Right renal cortex interstitium (tissue), 3 donors: ENCODE measurements at regions not wholly inside any gene's neighbourhood (a gene's known extent, or its start where the extent isn't known, plus 50 kb on each side); places are given as distances from the start of the nearest gene placed in this dataset.

ENCODE experiments used
- DNase-seq, 3 donors: peaks; one replicate each; pipeline ENCODE4 v3.0.0-alpha.2; 2013; ENCODE audit warnings: low read depth in 3 of 3, low spot score in 2 of 3

DNA sequence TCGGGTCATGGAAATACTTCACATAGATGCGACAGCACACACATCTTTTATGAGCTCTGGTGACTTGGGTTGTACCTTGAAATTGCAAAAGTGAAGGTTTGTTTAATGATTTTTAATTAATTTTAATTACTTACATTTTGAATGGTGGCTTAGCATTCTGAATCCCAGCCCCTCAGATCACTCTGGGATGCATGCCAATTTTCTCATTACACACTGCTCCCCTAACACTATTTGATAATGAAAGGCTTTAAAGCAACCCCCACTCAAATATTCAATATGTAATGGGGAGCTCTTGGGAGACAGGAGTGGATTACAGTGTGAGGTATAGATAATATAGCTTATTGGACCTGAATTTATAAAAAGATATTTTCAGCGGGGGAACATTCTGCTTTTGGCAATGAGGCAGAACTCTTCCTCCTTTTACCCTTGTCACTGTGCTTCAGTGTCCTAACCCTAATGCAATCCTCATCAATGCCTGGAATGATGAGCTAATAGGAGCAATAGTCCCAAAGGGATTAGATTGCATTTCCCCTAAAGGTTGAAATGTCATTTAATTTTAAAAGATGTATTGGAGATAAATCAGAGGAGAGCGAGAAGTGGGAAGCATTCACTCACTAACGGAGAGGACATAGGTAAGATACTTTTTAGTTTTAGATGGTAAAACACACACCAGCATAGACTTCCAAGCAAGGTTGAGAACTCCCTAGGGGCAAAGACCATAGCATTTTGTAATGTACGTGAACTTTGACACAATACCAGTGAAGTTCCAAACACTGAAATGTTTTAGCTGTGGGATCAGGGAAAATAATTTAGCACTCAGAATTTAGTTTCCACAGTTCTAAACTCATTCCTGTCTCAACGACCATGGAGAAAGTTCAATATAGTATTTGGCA lies 384.1 kb upstream of the PLXNA2 start:
- DNase-seq = no peak

DNA sequence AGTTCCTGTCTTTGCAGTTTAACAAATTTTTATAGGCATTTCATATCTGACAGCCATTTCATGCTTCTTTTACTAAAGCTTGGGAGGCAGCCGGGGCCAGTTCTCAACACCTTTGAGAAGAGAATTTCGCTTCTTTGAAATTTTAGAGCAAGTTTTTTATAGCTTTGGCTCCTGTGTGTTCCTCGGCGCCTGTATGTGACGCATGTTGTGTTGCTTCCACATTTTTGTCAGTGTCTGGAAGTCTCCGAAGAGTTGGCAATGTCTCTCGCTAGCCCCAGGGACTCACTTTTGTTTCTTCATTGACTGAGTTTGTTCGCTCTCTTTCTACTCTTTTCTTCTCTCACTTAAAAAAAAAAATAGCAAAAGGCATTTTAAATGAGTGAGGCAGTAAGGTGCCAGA lies 386.9 kb upstream of the PLXNA2 start:
- DNase-seq = no peak

DNA sequence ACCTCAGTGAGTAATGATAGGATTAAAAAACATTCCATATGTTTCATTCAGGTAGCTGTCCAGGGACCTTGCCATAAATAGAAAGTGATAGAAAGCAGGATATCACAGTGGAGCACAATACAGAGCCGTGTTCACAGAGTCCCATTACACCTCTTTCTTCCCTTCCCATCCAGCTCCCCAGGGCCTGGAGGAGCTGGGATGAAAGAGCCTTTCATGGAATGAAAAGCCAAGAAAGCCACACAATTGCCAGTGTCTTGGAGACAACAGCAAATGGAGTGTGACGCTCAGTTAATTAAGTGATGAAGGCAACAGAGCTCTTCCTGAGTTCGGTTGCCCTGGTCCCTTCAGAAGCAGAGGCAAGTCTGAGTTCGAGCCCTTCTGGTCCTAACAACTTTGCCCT lies 387.3 kb upstream of the PLXNA2 start:
- no peak for DNase-seq

DNA sequence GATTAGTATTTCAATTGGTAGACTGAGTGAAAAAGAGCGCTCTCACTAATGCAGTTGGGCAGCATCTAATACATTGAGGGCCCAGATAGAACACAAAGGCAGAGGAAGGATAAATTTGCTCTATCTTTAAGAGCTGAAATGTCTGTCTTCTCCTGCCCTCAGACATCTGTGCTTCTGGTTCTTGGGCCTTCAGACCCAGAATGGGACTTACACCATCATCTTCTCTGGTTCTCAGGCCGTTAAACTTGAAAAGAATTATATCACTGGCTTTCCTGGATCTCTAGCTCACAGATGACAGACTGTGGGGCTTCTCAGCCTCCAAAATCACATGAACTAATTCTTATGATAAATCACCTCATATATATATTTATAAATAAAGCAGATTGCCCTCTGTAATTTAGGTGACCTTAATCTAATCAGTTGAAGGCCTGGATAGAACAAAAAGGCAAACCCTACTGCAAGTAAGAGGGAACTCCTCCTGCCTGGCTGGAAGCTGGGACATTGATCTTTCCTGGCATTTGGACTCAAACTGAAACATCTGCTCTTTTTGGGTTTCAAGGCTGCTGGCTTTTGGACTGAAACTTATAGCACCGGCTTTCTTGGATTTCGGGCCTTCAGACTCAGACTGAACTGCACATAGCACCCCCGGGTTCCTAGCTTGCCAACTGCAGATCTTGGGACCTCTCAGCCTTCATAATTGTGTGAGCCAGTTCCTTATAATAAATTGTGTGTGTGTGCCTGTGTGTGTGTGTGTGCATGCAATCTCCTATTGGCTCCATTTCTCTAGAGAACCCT lies 390.4 kb upstream of the PLXNA2 start:
- DNase-seq = no peak

DNA sequence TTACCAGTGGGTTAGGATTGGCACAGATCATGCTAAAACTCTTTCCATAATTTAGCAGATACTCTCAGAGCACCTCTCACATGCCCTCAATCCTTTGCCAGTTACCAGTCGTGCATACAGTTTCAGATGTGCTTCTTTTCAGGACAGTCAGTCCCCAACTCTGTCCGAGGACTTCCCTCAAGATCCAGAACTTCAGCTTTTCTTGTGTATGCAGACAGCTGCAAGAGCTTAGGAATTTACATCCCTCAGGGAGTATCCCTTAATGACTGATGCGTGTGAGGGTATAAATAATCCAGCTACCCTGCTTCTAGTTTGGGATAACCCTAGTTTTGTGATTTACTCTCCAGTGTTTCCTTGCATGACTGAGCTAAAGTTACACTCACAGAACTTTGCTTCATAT lies 393.0 kb upstream of the PLXNA2 start:
- DNase-seq = no peak

DNA sequence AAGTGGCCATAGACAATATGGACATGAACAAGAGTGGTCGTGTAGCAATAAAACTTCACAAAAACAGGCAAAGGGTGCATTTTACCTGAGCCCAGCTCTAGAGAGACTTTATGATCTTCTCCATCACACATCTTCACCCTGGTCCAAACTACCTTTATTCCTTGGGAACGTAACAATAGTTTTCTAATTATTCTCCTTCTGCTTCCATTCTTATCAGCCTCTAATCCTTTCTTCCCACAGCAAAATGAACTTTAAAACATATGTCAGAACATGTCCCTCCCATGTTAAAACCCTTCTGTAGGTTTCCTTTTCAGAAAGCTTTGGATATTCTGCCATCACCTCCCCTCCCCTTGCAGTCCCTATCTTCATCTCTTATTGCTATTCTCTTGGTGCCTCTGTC lies 395.2 kb upstream of the PLXNA2 start:
- no peak for DNase-seq

DNA sequence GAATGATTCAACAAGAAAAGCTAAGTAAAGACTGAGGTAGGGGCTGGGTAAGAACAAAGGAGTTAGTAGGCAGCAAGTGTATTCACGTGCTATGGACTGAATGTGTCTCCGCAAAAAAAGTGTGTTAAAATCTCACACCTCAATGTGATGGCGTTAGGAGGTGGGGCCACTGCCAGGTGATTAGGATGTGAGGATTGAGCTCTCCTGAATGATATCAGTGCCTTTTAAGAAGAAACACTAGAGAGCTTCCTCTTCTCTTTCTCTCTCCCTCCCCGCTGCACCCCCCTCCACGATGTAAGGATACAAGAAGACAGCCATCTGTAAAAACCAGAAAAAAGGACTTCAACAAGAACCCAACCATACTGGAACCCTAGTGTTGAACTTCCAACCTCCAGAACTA lies 396.1 kb upstream of the PLXNA2 start:
- DNase-seq = no peak

DNA sequence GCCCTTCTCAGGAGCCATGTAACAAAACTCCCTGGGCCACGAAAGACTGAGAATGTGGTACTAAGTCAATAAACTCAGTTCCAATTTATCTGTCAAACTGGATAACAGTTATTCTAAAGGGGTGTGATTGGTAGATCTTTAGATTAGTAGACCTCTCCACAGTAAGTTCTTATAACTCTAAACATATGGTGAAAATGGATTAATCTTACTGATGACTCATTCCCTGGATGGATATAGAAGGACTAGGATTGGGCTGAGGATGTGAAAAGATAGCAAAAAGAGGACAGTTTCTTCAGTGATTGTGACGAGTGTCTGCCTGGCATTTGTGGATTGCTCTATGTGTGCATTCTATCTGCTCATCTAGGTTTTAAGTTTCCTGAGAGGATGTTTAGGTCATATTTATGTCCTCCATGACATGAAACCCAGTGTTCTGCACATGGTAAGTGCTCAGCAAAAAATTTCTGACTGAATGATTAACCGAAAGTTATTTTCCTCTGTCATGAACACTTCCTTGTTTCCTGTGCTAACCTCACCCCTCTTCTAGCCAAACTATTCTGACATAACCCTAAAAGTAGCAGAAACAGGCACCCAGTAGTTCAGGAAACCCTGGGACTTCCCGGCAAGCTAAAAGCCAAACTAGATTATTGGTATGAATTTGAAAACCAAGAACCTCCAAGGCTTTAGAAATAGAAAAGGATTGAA lies 397.5 kb upstream of the PLXNA2 start:
- DNase-seq = no peak

DNA sequence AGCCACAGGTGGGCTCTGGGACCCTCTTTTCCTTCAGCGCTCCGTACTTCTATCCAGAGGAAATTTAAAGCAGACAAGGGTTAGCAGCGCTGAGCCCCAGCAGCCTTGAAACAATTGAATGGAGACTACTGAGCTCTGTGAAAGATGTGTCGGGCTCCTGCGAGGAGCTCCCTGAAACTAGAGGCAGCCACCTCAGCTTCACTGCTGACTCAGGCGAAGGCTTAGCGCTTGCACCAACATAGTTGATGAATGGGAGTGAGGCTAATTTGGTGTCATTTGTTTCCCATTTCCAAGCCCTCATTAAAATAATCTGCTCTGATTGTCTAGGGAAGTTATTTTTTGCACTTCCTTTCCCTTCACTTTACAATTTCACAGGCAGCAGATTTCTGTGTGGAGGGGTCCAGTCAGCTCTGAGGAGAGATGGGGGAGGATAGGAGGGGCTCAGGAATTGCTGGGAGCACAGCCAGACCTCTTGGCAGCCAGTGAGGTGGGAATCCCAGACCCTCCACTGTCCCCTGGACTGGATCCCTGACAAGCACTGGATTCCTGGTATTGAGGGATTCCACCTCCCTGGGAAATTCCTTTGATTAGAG lies 398.9 kb upstream of the PLXNA2 start:
- no peak for DNase-seq

DNA sequence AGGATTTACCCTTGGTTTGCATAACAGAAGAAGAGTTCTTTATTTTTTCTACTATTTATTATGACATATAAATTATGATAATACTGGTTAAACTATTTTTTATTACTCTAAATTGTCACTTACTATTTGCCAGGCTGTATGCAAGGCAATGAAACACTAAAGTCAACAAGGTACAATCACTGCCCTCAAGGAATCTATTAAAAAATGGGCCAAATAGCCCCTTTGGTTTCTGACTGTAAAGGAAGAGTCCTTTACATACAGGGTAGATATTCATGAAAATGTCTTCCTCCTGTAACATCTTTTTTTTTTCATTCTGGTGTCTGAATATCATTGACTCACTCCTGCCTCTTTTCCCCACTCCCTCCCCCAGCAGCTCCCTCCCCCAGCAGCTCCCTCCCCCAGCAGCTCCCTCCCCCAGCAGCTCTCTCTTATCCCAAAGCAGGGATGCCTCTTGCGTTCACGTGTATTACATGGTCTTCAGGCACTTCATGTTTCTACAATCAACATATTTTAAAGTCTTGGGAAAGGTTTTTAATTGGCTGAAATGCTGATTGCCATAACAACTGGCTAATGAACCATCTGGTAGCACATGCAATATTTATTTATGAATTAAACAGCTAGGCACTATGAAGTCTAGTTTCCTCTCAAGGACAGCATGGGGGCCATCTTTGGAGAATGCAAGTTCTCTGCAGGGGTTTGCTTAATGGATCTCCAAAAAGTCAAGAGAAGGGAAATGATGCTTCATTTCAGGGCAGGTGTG lies 400.4 kb upstream of the PLXNA2 start:
- no peak for DNase-seq

DNA sequence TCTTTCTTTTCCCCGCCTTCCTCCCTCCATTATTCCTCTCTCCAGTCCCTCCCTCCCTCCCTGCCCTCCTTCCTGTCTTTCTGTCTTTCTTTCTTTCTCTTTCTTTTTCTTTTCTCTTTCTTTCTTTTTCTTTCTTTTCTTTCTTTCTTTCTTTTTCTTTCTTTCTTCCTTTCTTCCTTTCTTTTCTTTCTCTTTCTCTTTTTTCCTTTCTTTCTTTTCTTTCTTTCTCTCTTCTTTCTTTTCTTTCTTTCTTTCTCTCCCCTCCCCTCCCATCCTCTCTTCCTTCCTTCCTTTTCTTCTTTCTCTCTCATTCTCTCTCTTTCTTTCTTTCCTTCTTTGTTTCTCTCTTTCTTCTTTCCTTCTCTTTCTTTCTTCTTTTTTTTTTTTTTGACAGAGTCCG lies 402.2 kb upstream of the PLXNA2 start:
- no peak for DNase-seq

DNA sequence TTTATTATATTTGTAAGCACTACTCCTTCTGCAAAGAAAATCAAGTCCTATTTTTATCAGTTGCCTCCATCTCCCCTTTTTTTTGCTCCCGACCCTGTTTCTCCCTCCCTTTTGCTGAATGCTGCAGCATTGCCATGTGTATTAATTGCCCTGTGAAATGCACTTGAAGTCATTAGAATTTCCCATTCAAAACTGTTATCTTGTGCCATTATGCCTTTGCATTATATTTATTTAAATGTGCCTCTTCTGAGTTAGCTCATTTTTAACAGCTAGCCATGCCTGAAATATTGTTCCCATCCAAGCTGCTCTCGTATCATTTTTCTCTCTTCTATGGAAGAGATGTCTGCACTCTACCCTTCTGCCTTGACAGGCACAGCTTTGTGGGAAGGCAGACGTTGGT lies 404.0 kb upstream of the PLXNA2 start:
- DNase-seq = no peak

DNA sequence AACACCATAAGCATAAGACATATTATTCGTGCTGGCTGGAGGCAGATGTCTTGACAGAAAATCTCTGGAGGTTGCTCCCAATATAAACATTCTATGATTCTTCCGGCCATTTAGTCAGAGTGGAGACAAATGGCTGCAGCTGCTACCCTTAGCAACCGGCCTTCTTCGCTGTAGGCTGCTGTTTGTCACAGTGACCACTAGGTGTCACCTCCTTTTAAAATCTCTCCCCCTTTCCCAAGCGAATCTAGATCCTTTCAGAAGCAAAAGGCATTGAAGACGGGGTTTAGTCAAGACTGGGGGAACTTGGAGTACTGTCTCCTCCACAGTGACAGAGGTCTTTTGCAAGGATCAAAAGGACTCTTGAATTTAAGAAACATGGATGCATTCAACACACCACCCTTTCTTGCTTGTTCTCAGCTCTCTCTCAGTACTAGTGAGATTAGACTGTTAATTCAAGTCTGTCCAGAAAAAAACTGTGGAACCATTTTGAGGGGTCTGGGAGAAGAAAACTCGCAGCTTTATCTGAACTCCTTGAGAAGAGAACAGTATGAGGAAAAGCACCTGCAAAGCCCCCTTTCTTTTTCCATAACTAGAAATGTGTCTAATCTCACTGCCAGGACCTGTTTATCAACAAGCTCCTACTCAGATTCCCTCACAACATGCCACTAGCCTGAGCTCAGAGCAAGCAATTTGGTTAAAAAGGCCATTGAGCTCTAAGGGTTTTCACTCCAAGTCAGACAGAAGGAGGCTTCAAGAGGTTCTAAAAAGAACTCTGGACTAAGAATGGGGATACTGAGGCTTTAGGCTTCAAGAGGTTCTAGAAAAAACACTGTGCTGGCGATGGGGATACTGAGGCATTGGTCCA lies 408.3 kb upstream of the PLXNA2 start:
- peak; percentile 61 to 72 (median 68) for DNase-seq

DNA sequence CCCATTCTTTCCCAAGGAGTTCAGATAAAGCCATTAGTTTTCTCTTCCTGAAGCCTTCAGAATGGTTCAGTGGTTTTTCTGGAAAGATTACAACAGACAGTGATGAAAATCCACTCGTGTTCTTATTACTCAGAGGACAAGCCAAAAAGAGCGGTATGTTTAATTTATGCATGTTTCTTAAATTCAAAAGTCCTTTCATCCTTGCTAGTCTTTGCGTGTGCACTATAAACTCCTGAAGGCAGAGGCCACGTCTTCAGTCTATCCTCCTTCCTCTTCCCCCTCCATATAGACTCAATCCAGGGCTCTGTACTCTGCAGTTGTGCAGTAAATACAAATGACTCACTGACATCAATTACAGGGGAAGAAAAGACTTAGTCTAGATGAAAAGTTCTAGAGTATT lies 409.2 kb upstream of the PLXNA2 start:
- no peak for DNase-seq

DNA sequence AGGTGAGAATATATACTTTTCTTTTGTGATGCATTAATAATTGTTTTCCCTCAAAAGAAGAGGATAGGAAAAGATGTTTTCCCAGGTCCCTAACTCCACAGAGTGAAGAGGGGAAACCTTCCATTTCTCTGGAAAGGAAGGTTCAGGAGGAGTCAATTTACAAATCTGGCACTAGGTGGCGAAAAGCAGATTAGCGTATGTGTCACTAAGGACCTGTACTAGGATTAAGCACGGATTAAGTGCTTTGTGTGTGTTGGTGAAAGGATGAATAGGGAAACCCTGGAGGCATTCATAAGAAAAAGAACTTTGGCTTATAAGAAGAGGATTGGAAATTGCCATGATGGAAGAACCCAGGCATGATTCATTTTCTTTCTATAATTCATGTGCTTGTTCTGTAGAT lies 410.1 kb upstream of the PLXNA2 start:
- no peak for DNase-seq

DNA sequence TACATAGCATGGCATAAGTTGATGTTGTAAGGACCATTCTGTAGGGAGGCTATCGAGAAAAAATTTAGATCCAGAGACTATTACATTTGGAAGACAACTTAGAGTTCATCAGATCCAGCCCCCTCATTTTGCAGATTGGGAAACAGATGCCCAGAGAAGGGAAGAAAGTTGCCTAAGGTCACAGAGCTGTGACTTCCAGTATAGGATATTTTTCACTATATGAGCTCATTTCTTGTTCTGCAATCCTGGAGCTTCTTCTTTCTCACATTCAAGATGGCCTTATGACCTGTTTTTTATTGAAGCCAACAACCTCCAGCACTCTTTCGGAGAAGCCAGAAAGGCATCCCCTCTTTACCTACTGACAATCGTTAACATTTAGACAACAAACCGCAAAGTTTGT lies 421.8 kb upstream of the PLXNA2 start:
- DNase-seq = no peak

DNA sequence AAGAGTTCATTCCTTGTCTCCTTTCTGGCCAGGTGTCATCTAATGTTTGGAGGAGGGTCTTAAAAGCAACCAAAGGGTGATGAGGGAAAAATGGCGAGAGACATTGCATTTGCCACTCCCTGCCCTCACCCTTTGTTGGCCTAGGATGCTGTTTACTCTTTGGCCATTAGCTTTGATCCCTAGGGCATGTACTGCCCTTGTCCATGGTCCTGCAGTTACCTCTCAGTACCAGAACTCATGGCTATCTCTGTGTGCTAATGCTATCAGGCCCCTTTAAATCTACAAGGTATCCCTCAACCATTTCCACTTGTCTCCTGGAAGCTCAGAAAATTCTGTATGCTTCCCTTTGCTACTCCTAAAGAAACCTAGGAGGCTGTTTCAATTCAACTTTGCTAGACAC lies 424.8 kb upstream of the PLXNA2 start:
- no peak for DNase-seq

DNA sequence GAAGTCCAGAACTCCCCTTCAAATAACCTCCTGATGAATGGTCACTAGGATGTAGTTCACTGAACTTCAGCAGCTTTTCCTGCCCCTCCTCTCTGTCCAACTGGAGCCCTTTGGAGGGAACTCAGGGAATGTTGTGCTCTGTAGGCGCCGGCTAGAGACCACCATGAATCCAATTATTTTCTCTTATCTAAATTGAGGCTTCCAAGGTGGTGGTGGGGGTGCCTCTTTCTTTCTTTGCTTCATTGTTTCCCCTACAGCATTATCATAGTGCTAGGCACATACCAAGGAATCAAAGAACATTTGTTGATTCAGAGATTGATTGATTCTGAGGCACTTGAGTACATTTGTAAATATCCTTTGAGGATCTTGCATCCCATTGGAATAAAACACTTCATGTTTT lies 426.6 kb upstream of the PLXNA2 start:
- no peak for DNase-seq

DNA sequence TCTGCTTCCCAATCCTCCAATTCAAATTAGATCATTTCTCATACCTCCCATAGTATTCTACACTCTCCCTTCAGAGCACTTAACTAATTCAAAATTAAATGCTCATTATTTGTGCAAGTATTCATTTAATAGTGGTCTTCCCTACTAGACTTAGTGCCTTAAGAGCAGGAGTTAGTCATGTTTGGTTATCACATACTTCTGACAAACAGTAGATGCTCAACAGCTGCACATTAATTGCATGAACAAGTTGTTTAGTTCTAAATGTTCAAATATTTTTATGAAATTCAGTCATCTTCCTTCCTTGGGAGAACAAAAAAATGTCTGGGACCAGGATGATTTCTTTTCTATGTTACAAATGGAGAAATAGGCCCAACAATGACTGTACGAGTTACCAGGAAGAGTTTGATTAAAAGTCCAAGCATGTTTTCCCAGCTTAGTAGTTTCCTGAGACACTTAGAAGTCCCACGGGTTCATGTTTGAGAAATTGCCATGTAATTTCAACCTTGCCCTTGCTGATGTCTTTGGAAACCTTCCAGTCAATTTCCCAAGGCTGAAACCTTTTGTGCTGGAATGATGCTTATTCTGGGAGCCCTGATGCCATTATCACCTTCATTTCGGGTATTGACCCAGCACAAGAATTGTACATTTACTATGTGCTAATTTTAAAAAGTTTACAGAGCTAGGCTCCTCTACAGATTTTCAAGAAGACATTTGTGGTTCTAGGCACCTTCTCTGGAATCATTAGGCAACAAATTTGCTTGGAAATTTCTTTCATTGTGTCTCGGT lies 437.9 kb upstream of the PLXNA2 start:
- peak in 1 of 3 donors; percentile 16 for DNase-seq
